PC-9 (cell line): ENCODE measurements at regions not wholly inside any gene's neighbourhood (a gene's known extent, or its start where the extent isn't known, plus 50 kb on each side); places are given as distances from the start of the nearest gene placed in this dataset.

ENCODE experiments used
- CTCF ChIP-seq: fragments of 200-600 bp; sonication (generic); conservative IDR thresholded peaks from 2 replicates; pipeline ENCODE4 v1.6.1; 2017; ENCODE audit warnings: mixed run types, antibody characterized with exemption, mild to moderate bottlenecking, moderate library complexity
- EZH2 ChIP-seq: fragments of 200-600 bp; sonication (generic); IDR thresholded peaks from 2 replicates; pipeline ENCODE4 v1.8.0; 2017; ENCODE audit warnings: antibody characterized with exemption, low read depth

GRCh38 chr13:40230833-40231266 is 435.6 kb downstream of the FOXO1 start:
- TF ChIP-seq CTCF: no peak
- TF ChIP-seq EZH2: no peak
